Endothelial cell of umbilical vein (primary cell): ENCODE measurements at regions not wholly inside any gene's neighbourhood (a gene's known extent, or its start where the extent isn't known, plus 50 kb on each side); places are given as distances from the start of the nearest gene placed in this dataset.

Experiments used
- BruUV-seq: library from RNA; stranded (reverse); fragments of 400-500 nt; replicated peaks from 2 replicates; lab custom pipeline; 2021; lab: Mats Ljungman, UMichigan
- CTCF ChIA-PET: fragments of 300-600, 350-600 bp; sonication (Branson Sonifier 250); formaldehyde crosslinking; loops from one replicate; lab custom pipeline; 2021; ENCODE audit warnings: antibody characterized with exemption, inconsistent platforms; lab: Charles Lee
- POLR2A ChIA-PET: fragments of 300-600, 350-600 bp; sonication (Branson Sonifier 250); formaldehyde crosslinking; loops from one replicate; lab custom pipeline; 2021; ENCODE audit warnings: antibody characterized with exemption, inconsistent platforms; lab: Charles Lee
- DNase-seq: peaks from one replicate; pipeline ENCODE4 v3.0.0-alpha.2; 2011; ENCODE audit warnings: low read depth, low spot score
- FAIRE-seq: peaks from 2 replicates; lab custom pipeline; 2011; peaks lifted over from hg19 to GRCh38; lab: Jason Lieb, UNC
- H2AFZ ChIP-seq: 2 replicates; pipeline ENCODE4 v1.6.0; 2012; ENCODE audit warnings: low read depth, low read length, control low read depth, inconsistent platforms
- H3K27ac ChIP-seq: 2 replicates; pipeline ENCODE4 v1.5.1; 2011; ENCODE audit warnings: low read depth, mild to moderate bottlenecking, control low read depth, low read length, moderate library complexity; ENCODE audit not compliant: insufficient read depth
- H3K27me3 ChIP-seq, 2 experiments: 2 replicates each; pipeline versions ENCODE4 v1.6.0 to v1.6.1; 2011; ENCODE audit warnings: low read length in 2 of 2, mixed read lengths in 1 of 2; ENCODE audit not compliant: control insufficient read depth in 2 of 2, insufficient read depth in 2 of 2
- H3K36me3 ChIP-seq, 2 experiments: 2 replicates in 1 of 2; 3 replicates in 1 of 2; pipeline ENCODE4 v1.5.1; 2011; ENCODE audit warnings: low read length in 2 of 2, mild to moderate bottlenecking in 1 of 2, moderate library complexity in 1 of 2; ENCODE audit not compliant: control insufficient read depth in 2 of 2, insufficient read depth in 2 of 2; ENCODE audit errors: extremely low read depth in 1 of 2
- H3K4me1 ChIP-seq: 3 replicates; pipeline ENCODE4 v1.5.1; 2011; ENCODE audit warnings: mild to moderate bottlenecking, low read length; ENCODE audit not compliant: control insufficient read depth, insufficient read depth; ENCODE audit errors: extremely low read depth
- H3K4me2 ChIP-seq: 2 replicates; pipeline ENCODE4 v1.6.1; 2011; ENCODE audit warnings: low read length, control low read depth, mixed read lengths; ENCODE audit not compliant: insufficient read depth
- H3K4me3 ChIP-seq, 3 experiments: fragments of 200-600 bp in 1 of 3; sonication (generic), shearing (Covaris generic) in 1 of 3; replicated peaks in 1 of 3; 2 replicates each; pipeline ENCODE4 v1.5.1; 2011 to 2016; ENCODE audit warnings: control low read depth in 3 of 3, low read length in 3 of 3, mild to moderate bottlenecking in 2 of 3, inconsistent platforms in 1 of 3, low read depth in 1 of 3, moderate library complexity in 1 of 3; ENCODE audit not compliant: insufficient read depth in 1 of 3
- H3K79me2 ChIP-seq: 2 replicates; pipeline ENCODE4 v1.6.0; 2012; ENCODE audit warnings: low read length, inconsistent platforms; ENCODE audit not compliant: control insufficient read depth, insufficient read depth
- H3K9ac ChIP-seq: replicated peaks from 2 replicates; pipeline ENCODE3; 2011; ENCODE audit warnings: low read length, control low read depth; ENCODE audit not compliant: insufficient read depth; ENCODE audit errors: extremely low read depth
- H3K9me1 ChIP-seq: replicated peaks from 3 replicates; pipeline ENCODE4 v1.6.0; 2011; ENCODE audit warnings: mild to moderate bottlenecking, low read length; ENCODE audit not compliant: control insufficient read depth, insufficient read depth; ENCODE audit errors: extremely low read depth
- H3K9me3 ChIP-seq: replicated peaks from 2 replicates; pipeline ENCODE4 v1.5.1; 2012; ENCODE audit warnings: low read length, inconsistent platforms; ENCODE audit not compliant: control insufficient read depth, insufficient read depth
- H4K20me1 ChIP-seq: replicated peaks from 2 replicates; pipeline ENCODE3; 2011; ENCODE audit warnings: mild to moderate bottlenecking, low read length; ENCODE audit not compliant: control insufficient read depth, insufficient read depth; ENCODE audit errors: extremely low read depth
- CTCF ChIP-seq, 2 donors: IDR thresholded peaks; 1 replicate in 1 of 2; 2 replicates in 1 of 2; pipeline ENCODE4 v1.5.1; 2011; ENCODE audit warnings: low read length in 2 of 2, mild to moderate bottlenecking in 2 of 2, moderate library complexity in 2 of 2, control low read depth in 1 of 2, inconsistent platforms in 1 of 2, low read depth in 1 of 2; ENCODE audit not compliant: insufficient read depth in 1 of 2; ENCODE audit errors: extremely low read depth in 1 of 2
- EZH2 ChIP-seq: IDR thresholded peaks from 2 replicates; pipeline ENCODE4 v1.6.1; 2012; ENCODE audit warnings: borderline replicate concordance, low read depth, mild to moderate bottlenecking, moderate library complexity, low read length, inconsistent platforms; ENCODE audit not compliant: severe bottlenecking
- FOS ChIP-seq: IDR thresholded peaks from 2 replicates; pipeline ENCODE4 v1.6.1; 2011; ENCODE audit warnings: mild to moderate bottlenecking, low read length, moderate library complexity, borderline replicate concordance; ENCODE audit not compliant: insufficient read depth
- GATA2 ChIP-seq: IDR thresholded peaks from 2 replicates; pipeline ENCODE4 v1.7.0; 2011; ENCODE audit warnings: low read depth, mild to moderate bottlenecking, moderate library complexity, mixed read lengths, low read length; ENCODE audit not compliant: insufficient read length, insufficient read depth
- JUN ChIP-seq: IDR thresholded peaks from 2 replicates; pipeline ENCODE4 v1.6.1; 2011; ENCODE audit warnings: borderline replicate concordance, low read depth; ENCODE audit not compliant: insufficient read length, insufficient read depth
- MAX ChIP-seq: IDR thresholded peaks from 2 replicates; pipeline ENCODE4 v1.6.1; 2011; ENCODE audit not compliant: insufficient read depth, insufficient read length
- MYC ChIP-seq: IDR thresholded peaks from one replicate; pipeline ENCODE4 v1.6.1; 2011; ENCODE audit warnings: mild to moderate bottlenecking, low read depth, low read length
- POLR2A ChIP-seq: IDR thresholded peaks from 2 replicates; pipeline ENCODE4 v1.6.1; 2012; ENCODE audit warnings: low read depth, mild to moderate bottlenecking, control low read depth, low read length
- POLR2AphosphoS5 ChIP-seq: IDR thresholded peaks from 2 replicates; pipeline ENCODE4 v1.6.1; 2012; ENCODE audit warnings: low read depth, mild to moderate bottlenecking, control low read depth, low read length, moderate library complexity; ENCODE audit not compliant: insufficient read depth
- dilution Hi-C: fragments of 300-500 bp; cut with MboI; formaldehyde crosslinking; loops from one replicate; pipeline ENCODE4 v1.15.0; 2019; ENCODE audit warnings: low sequenced_read_pairs; ENCODE audit not compliant: extremely low pct_ligation_motif_present
- intact Hi-C: fragments of 100-400 bp; cut with micrococcal nuclease; formaldehyde crosslinking; loops from one replicate; pipeline ENCODE4 v1.10.0; 2022

- Histone ChIP-seq H3K79me2 (no peaks in the 10 kb centered on the region), H3K9me1 (no peaks in the 10 kb centered on the region), H3K36me3 (no peaks in the 10 kb centered on the region), H3K4me3 (no peak overlapping the region), H3K9ac (no peak overlapping the region), H3K4me2 (no peak overlapping the region), H3K9me3 (peaks cover 4% of the 10 kb centered on the region), H2AFZ (no peak overlapping the region), H3K27ac (no peak overlapping the region), H3K4me1 (no peaks in the 10 kb centered on the region), H4K20me1 (no peaks in the 10 kb centered on the region), H3K27me3 (no peaks in the 10 kb centered on the region)
- dilution Hi-C loops (no loop called here), intact Hi-C loops (no loop called here)
- CTCF ChIA-PET = no interaction called here
- no peak for FAIRE-seq
- POLR2A ChIA-PET = no interaction called here
- TF ChIP-seq POLR2AphosphoS5 = no peak
- no peak for TF ChIP-seq MAX
- TF ChIP-seq GATA2 = no peak
- TF ChIP-seq CTCF (IDR thresholded peaks at IDR 0.05; ENCODE audit: extremely low read depth in 1 of 2, insufficient read depth in 1 of 2, low read depth in 1 of 2, low read length in 2 of 2) = no peak
- TF ChIP-seq MYC = no peak
- no peak for TF ChIP-seq JUN
- no peak for TF ChIP-seq FOS
- TF ChIP-seq POLR2A = no peak
- no peak for TF ChIP-seq EZH2
- DNase-seq = no peak
- no TSS peak for BruUV-seq
Measured at GRCh38 chr4:175422331-175422730, 389.7 kb downstream of the GPM6A start.
